Lower leg skin (tissue), 4 donors: ENCODE measurements at regions not wholly inside any gene's neighbourhood (a gene's known extent, or its start where the extent isn't known, plus 50 kb on each side); places are given as distances from the start of the nearest gene placed in this dataset.
"Not testable (repeated sequence)": the region's sequence is repeated elsewhere in the genome, so short reads cannot be mapped to it uniquely, and the experiment has no call there.

ENCODE experiments used
- DNase-seq, 2 donors: peaks; one replicate each; pipeline ENCODE4 v3.0.0-alpha.2; 2019; ENCODE audit warnings: low spot score in 2 of 2
- H3K4me3 ChIP-seq: fragments of 200-600 bp; sonication (generic); 2 replicates; pipeline ENCODE4 v1.5.1; 2017; ENCODE audit warnings: mild to moderate bottlenecking, low read depth; ENCODE audit not compliant: poor library complexity, severe bottlenecking
- CTCF ChIP-seq, 3 donors: fragments of 450-650 bp; IDR thresholded peaks; one replicate each; pipeline ENCODE4 v1.5.1; 2016; ENCODE audit warnings: antibody characterized with exemption in 3 of 3, mild to moderate bottlenecking in 3 of 3, moderate library complexity in 2 of 3
- POLR2A ChIP-seq, 2 donors: fragments of 450-650 bp; IDR thresholded peaks; one replicate each; pipeline ENCODE4 v1.6.1; 2016 to 2017; ENCODE audit warnings: antibody characterized with exemption in 2 of 2, mild to moderate bottlenecking in 1 of 2, moderate library complexity in 1 of 2
- WGBS, 2 donors: methylation state at CpG; one replicate each; pipeline ENCODE4 v1.1.5; 2018; 5-methylcytosine and 5-hydroxymethylcytosine counted together
- intact Hi-C: fragments of 100-400 bp; cut with DNase I; formaldehyde crosslinking; loops from one replicate; pipeline ENCODE4 v1.15.0; 2023; ENCODE audit warnings: low total_unique reads

GRCh38 chr13:80070024-80070703, 270.8 kb downstream of the SPRY2 start:
- no peak for TF ChIP-seq POLR2A (IDR thresholded peaks at IDR 0.05)
- TF ChIP-seq CTCF (IDR thresholded peaks at IDR 0.05), result no peak
- no peak for DNase-seq
- no peak overlapping the region for H3K4me3 ChIP-seq
- 67 to 69% methylated on average over 11 of the region's 11 CpGs for WGBS, 2 donors
- intact Hi-C loops, result no loop called here

- no peak for DNase-seq
- intact Hi-C loops, result no loop called here
- 89 to 90% methylated on average over 3 of the region's 3 CpGs for WGBS, 2 donors
- H3K4me3 ChIP-seq, result no peak overlapping the region
- no peak for TF ChIP-seq POLR2A (IDR thresholded peaks at IDR 0.05)
- TF ChIP-seq CTCF (IDR thresholded peaks at IDR 0.05), result no peak
Measured at GRCh38 chr13:80069374-80069773, 271.6 kb downstream of the SPRY2 start.

GRCh38 chr13:80065996-80066395, 274.9 kb downstream of the SPRY2 start:
- no peak for TF ChIP-seq CTCF (IDR thresholded peaks at IDR 0.05)
- TF ChIP-seq POLR2A (IDR thresholded peaks at IDR 0.05), result no peak
- no peak overlapping the region for H3K4me3 ChIP-seq
- DNase-seq, result no peak
- intact Hi-C loops, result no loop called here
- WGBS, 2 donors, result 0 to 92% methylated on average over 1 of the region's 1 CpG

GRCh38 chr13:80062416-80062815, 278.5 kb downstream of the SPRY2 start:
- H3K4me3 ChIP-seq, intact Hi-C loops, DNase-seq: not testable (repeated sequence)

- TF ChIP-seq CTCF (IDR thresholded peaks at IDR 0.05) (no peak), POLR2A (IDR thresholded peaks at IDR 0.05) (no peak)
- DNase-seq, result no peak
- WGBS, 2 donors, result 95% methylated on average over 2 of the region's 2 CpGs
- intact Hi-C loops, result no loop called here
- H3K4me3 ChIP-seq, result no peak overlapping the region
Measured at GRCh38 chr13:80059789-80060188, 281.1 kb downstream of the SPRY2 start.

GRCh38 chr13:80058626-80059025, 282.3 kb downstream of the SPRY2 start:
- H3K4me3 ChIP-seq, result no peak overlapping the region
- 84 to 87% methylated on average over 4 of the region's 4 CpGs for WGBS, 2 donors
- no peak for DNase-seq
- TF ChIP-seq CTCF (IDR thresholded peaks at IDR 0.05) (no peak), POLR2A (IDR thresholded peaks at IDR 0.05) (no peak)
- intact Hi-C loops, result no loop called here
